ENCODE measurements at regions not wholly inside any gene's neighbourhood (a gene's known extent, or its start where the extent isn't known, plus 50 kb on each side); places are given as distances from the start of the nearest gene placed in this dataset.

DNA sequence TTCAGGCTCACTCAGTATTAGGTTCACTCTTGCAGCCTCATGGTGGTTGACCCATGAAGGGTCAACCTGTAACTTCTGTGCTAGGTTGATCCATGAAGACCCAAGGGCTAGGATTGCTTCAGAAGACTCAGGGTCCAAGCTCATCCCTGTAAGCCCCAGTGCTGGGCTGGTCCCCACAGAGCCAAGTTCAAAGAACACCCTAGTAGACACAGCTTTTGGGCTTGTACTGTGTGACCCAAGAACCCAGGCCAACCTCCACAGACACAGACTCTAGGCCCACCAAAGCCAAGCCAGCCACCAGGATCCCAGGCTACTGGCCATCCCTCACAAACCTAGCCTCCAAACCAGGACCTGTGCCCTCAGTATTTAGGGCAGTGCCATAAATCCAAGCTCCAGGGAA, 1020.6 kb downstream of the SLC16A7 start:
- H3F3A ChIP-seq (ENCODE audit: control insufficient read depth, insufficient read depth) = no peaks in the 10 kb centered on the region
- no peaks in the 10 kb centered on the region for H3K79me2 ChIP-seq (ENCODE audit: control insufficient read depth, low read length)
- H3K9me3 ChIP-seq (ENCODE audit: control insufficient read depth, insufficient read depth, low read length) = no peaks in the 10 kb centered on the region; the same call in 1 of the 2 replicates
- H4K20me1 ChIP-seq (ENCODE audit: control insufficient read depth, insufficient read depth, low read depth, low read length) = no peaks in the 10 kb centered on the region
- H3K4me2 ChIP-seq (ENCODE audit: low read length) = no peak overlapping the region
- no peaks in the 10 kb centered on the region for H3K27me3 ChIP-seq (ENCODE audit: control insufficient read depth, low read length)
- no peaks in the 10 kb centered on the region for H3K9me2 ChIP-seq (replicated peaks; ENCODE audit: control insufficient read depth, low read length)
- no peak overlapping the region for H3K4me3 ChIP-seq (ENCODE audit: low read length)
- H3K36me3 ChIP-seq (ENCODE audit: control insufficient read depth, low read length) = no peaks in the 10 kb centered on the region
- no peak overlapping the region for H3K27ac ChIP-seq (ENCODE audit: low read depth, low read length)
- no peak for TF ChIP-seq EZH2phosphoT487 (IDR thresholded peaks at IDR 0.05; ENCODE audit: borderline replicate concordance, low read length)
- no peak for TF ChIP-seq CTCF (IDR thresholded peaks at IDR 0.05; ENCODE audit: low read depth, low read length, poor library complexity, severe bottlenecking)
- H3K4me1 ChIP-seq (ENCODE audit: control insufficient read depth, low read length) = no peaks in the 10 kb centered on the region

GRCh38 chr12:60630796-60631195, 1035.0 kb downstream of the SLC16A7 start:
- Histone ChIP-seq H3K4me2 (ENCODE audit: low read length) (no peak overlapping the region), H3K27ac (ENCODE audit: low read depth, low read length) (no peak overlapping the region), H3K9me3 (ENCODE audit: control insufficient read depth, insufficient read depth, low read length) (no peaks in the 10 kb centered on the region), H3K36me3 (ENCODE audit: control insufficient read depth, low read length) (no peaks in the 10 kb centered on the region), H3K9me2 (replicated peaks; ENCODE audit: control insufficient read depth, low read length) (no peaks in the 10 kb centered on the region), H3K4me1 (ENCODE audit: control insufficient read depth, low read length) (no peaks in the 10 kb centered on the region), H3K4me3 (ENCODE audit: low read length) (no peak overlapping the region), H3K27me3 (ENCODE audit: control insufficient read depth, low read length) (no peaks in the 10 kb centered on the region), H3K79me2 (ENCODE audit: control insufficient read depth, low read length) (no peaks in the 10 kb centered on the region), H4K20me1 (ENCODE audit: control insufficient read depth, insufficient read depth, low read depth, low read length) (no peaks in the 10 kb centered on the region), H3F3A (ENCODE audit: control insufficient read depth, insufficient read depth) (no peaks in the 10 kb centered on the region)
- TF ChIP-seq EZH2phosphoT487 (IDR thresholded peaks at IDR 0.05; ENCODE audit: borderline replicate concordance, low read length) = no peak
- TF ChIP-seq CTCF (IDR thresholded peaks at IDR 0.05; ENCODE audit: low read depth, low read length, poor library complexity, severe bottlenecking) = no peak

GRCh38 chr12:60644076-60644475, 1048.2 kb downstream of the SLC16A7 start:
- H3K36me3 ChIP-seq (ENCODE audit: control insufficient read depth, low read length) = no peaks in the 10 kb centered on the region
- peaks cover 6% of the 10 kb centered on the region; the same call in 1 of the 2 replicates for H3K9me3 ChIP-seq (ENCODE audit: control insufficient read depth, insufficient read depth, low read length)
- no peak overlapping the region for H3K27ac ChIP-seq (ENCODE audit: low read depth, low read length)
- 0 out of 2 replicates have a peak, but pooled peaks cover 6% of the 10 kb centered on the region for H3F3A ChIP-seq (ENCODE audit: control insufficient read depth, insufficient read depth)
- no peaks in the 10 kb centered on the region for H3K9me2 ChIP-seq (replicated peaks; ENCODE audit: control insufficient read depth, low read length)
- H3K4me3 ChIP-seq (ENCODE audit: low read length) = no peak overlapping the region
- no peaks in the 10 kb centered on the region for H3K79me2 ChIP-seq (ENCODE audit: control insufficient read depth, low read length)
- no peak overlapping the region for H3K4me2 ChIP-seq (ENCODE audit: low read length)
- H3K4me1 ChIP-seq (ENCODE audit: control insufficient read depth, low read length) = no peaks in the 10 kb centered on the region
- no peaks in the 10 kb centered on the region for H4K20me1 ChIP-seq (ENCODE audit: control insufficient read depth, insufficient read depth, low read depth, low read length)
- H3K27me3 ChIP-seq (ENCODE audit: control insufficient read depth, low read length) = no peaks in the 10 kb centered on the region
- TF ChIP-seq CTCF (IDR thresholded peaks at IDR 0.05; ENCODE audit: low read depth, low read length, poor library complexity, severe bottlenecking) = no peak
- TF ChIP-seq EZH2phosphoT487 (IDR thresholded peaks at IDR 0.05; ENCODE audit: borderline replicate concordance, low read length) = no peak

Data from DOHH2 (cell line).